ENCODE measurements at regions not wholly inside any gene's neighbourhood (a gene's known extent, or its start where the extent isn't known, plus 50 kb on each side); places are given as distances from the start of the nearest gene placed in this dataset.

- no peak for DNase-seq
Observed at GRCh38 chr2:120884472-120885290, 149.0 kb downstream of the GLI2 start.

GRCh38 chr2:120885321-120885720, 149.7 kb downstream of the GLI2 start:
- peak; percentile 29 for DNase-seq

- no peak for DNase-seq
Observed at GRCh38 chr2:120885749-120886148, 150.1 kb downstream of the GLI2 start.

GRCh38 chr2:120886534-120887319, 151.1 kb downstream of the GLI2 start:
- peak; percentile 39 for DNase-seq

GRCh38 chr2:120887320-120887697, 151.6 kb downstream of the GLI2 start:
- peak; percentile 39 for DNase-seq

GRCh38 chr2:120887741-120888231, 152.1 kb downstream of the GLI2 start:
- DNase-seq, result peak; percentile 93

- no peak for DNase-seq
Observed at GRCh38 chr2:120888851-120889250, 153.2 kb downstream of the GLI2 start.

- DNase-seq, result no peak
Observed at GRCh38 chr2:120889936-120890335, 154.3 kb downstream of the GLI2 start.

GRCh38 chr2:120890566-120891360, 155.1 kb downstream of the GLI2 start:
- DNase-seq, result no peak

GRCh38 chr2:120892271-120892966, 156.8 kb downstream of the GLI2 start:
- no peak for DNase-seq

GRCh38 chr2:120892967-120893667, 157.4 kb downstream of the GLI2 start:
- DNase-seq, result no peak

GRCh38 chr2:120893811-120894584, 158.3 kb downstream of the GLI2 start:
- DNase-seq, result no peak

GRCh38 chr2:120894966-120895365, 159.3 kb downstream of the GLI2 start:
- no peak for DNase-seq

GRCh38 chr2:120896126-120896525, 160.5 kb downstream of the GLI2 start:
- no peak for DNase-seq

GRCh38 chr2:120896901-120897300, 161.2 kb downstream of the GLI2 start:
- DNase-seq, result no peak

GRCh38 chr2:120897399-120897798, 161.7 kb downstream of the GLI2 start:
- no peak for DNase-seq

- DNase-seq, result no peak
Observed at GRCh38 chr2:120898496-120898895, 162.8 kb downstream of the GLI2 start.

- peak; percentile 23 for DNase-seq
Observed at GRCh38 chr2:120898961-120899750, 163.5 kb downstream of the GLI2 start.

- DNase-seq, result no peak
Observed at GRCh38 chr2:120899771-120900170, 164.1 kb downstream of the GLI2 start.

- no peak for DNase-seq
Observed at GRCh38 chr2:120901201-120901600, 165.5 kb downstream of the GLI2 start.
